ENCODE measurements at regions not wholly inside any gene's neighbourhood (a gene's known extent, or its start where the extent isn't known, plus 50 kb on each side); places are given as distances from the start of the nearest gene placed in this dataset.
A peak's percentile ranks its signal among the peaks of the same experiment; 100 is the strongest.

DNA sequence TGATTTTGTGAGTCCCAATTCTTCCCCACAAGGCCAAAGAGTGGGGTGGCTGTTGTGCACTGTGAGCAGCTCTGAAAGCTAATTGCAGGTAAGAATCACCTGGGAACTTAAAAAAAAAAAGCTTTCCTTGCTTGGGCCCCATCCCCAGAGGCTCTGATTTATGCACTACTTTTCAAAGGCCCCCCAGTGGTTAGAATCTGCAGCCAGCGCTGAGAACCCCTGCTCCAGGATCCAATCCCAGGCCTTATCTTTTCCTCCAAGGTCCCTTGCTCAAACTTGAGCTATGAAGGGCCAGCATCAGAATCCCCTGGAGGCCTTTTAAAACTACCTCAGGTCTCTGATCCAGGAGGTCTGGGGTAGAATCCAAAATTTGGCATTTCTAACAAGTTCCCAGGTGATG lies 156.8 kb downstream of the UXS1 start:
- 94 to 98% (median 95%) methylated on average over 1 of the region's 1 CpG for WGBS, 3 donors
- Histone ChIP-seq H3K4me1 (ENCODE audit: insufficient read depth) (no peaks in the 10 kb centered on the region), H3K4me3 (no peak overlapping the region), H3K36me3 (no peaks in the 10 kb centered on the region), H3K27me3 (no peaks in the 10 kb centered on the region), H3K9me3 (no peaks in the 10 kb centered on the region), H3K27ac (no peak overlapping the region)
- intact Hi-C loops (cut with DNase I), result no loop called here
- no peak for DNase-seq
- TF ChIP-seq EP300 (IDR thresholded peaks at IDR 0.05) (no peak), POLR2A (IDR thresholded peaks at IDR 0.05) (no peak)
- TF ChIP-seq, protein P1, sequence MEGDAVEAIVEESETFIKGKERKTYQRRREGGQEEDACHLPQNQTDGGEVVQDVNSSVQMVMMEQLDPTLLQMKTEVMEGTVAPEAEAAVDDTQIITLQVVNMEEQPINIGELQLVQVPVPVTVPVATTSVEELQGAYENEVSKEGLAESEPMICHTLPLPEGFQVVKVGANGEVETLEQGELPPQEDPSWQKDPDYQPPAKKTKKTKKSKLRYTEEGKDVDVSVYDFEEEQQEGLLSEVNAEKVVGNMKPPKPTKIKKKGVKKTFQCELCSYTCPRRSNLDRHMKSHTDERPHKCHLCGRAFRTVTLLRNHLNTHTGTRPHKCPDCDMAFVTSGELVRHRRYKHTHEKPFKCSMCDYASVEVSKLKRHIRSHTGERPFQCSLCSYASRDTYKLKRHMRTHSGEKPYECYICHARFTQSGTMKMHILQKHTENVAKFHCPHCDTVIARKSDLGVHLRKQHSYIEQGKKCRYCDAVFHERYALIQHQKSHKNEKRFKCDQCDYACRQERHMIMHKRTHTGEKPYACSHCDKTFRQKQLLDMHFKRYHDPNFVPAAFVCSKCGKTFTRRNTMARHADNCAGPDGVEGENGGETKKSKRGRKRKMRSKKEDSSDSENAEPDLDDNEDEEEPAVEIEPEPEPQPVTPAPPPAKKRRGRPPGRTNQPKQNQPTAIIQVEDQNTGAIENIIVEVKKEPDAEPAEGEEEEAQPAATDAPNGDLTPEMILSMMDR (IDR thresholded peaks at IDR 0.05), result no peak

DNA sequence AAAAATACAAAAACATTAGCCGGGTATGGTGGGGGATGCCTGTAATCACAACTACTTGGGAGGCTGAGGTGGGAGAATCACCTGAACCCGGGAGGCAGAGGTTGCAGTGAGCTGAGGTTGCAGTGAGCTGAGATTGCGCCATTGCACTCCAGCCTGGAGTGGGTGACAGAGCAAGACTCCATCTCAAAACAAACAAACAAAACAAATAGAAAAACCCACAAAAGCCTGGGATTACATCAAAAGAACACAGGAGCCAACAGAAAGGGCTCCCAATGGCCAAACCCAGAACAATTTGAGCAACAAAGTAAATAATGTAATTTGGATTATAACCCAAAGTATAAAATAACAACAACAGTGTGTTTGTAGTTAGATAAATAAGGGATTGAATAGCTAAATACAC lies 159.8 kb downstream of the UXS1 start:
- Histone ChIP-seq H3K27me3 (no peaks in the 10 kb centered on the region), H3K4me3 (no peak overlapping the region), H3K4me1 (ENCODE audit: insufficient read depth) (peaks cover 11% of the 10 kb centered on the region), H3K27ac (no peak overlapping the region), H3K36me3 (no peaks in the 10 kb centered on the region), H3K9me3 (no peaks in the 10 kb centered on the region)
- intact Hi-C loops (cut with DNase I), result no loop called here
- DNase-seq, result no peak
- 78 to 89% (median 80%) methylated on average over 3 of the region's 3 CpGs for WGBS, 3 donors
- TF ChIP-seq POLR2A (IDR thresholded peaks at IDR 0.05) (no peak), EP300 (IDR thresholded peaks at IDR 0.05) (no peak)
- TF ChIP-seq, protein P1 (IDR thresholded peaks at IDR 0.05), result no peak

DNA sequence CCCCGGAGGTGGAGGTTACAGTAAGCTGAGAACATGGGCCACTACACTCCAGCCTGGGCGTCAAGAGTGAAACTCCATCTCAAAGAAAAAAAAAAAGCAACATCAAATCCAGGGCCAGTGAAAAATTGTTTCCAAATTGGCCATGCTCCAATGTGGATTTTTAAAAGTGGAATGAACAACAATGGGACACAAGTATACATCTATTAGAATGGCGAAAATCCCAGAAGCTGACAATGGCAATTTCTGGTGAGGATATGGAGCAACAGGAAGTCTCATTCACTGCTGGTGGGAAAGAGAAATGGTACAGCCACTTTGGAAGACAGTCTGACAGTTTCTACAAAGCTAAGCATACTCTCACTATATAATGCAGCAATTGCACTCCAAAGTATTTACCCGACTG lies 161.4 kb downstream of the UXS1 start:
- no peak overlapping the region for H3K27ac ChIP-seq
- peaks cover 11% of the 10 kb centered on the region for H3K4me1 ChIP-seq (ENCODE audit: insufficient read depth)
- no peaks in the 10 kb centered on the region for H3K36me3 ChIP-seq
- 86 to 87% (median 87%) methylated on average over 4 of the region's 4 CpGs for WGBS, 3 donors
- H3K9me3 ChIP-seq, result no peaks in the 10 kb centered on the region
- DNase-seq, result no peak
- intact Hi-C loops (cut with DNase I), result no loop called here
- no peak overlapping the region for H3K4me3 ChIP-seq
- no peaks in the 10 kb centered on the region for H3K27me3 ChIP-seq
- TF ChIP-seq, protein P1 (IDR thresholded peaks at IDR 0.05), result no peak
- no peak for TF ChIP-seq POLR2A (IDR thresholded peaks at IDR 0.05)
- no peak for TF ChIP-seq EP300 (IDR thresholded peaks at IDR 0.05)

DNA sequence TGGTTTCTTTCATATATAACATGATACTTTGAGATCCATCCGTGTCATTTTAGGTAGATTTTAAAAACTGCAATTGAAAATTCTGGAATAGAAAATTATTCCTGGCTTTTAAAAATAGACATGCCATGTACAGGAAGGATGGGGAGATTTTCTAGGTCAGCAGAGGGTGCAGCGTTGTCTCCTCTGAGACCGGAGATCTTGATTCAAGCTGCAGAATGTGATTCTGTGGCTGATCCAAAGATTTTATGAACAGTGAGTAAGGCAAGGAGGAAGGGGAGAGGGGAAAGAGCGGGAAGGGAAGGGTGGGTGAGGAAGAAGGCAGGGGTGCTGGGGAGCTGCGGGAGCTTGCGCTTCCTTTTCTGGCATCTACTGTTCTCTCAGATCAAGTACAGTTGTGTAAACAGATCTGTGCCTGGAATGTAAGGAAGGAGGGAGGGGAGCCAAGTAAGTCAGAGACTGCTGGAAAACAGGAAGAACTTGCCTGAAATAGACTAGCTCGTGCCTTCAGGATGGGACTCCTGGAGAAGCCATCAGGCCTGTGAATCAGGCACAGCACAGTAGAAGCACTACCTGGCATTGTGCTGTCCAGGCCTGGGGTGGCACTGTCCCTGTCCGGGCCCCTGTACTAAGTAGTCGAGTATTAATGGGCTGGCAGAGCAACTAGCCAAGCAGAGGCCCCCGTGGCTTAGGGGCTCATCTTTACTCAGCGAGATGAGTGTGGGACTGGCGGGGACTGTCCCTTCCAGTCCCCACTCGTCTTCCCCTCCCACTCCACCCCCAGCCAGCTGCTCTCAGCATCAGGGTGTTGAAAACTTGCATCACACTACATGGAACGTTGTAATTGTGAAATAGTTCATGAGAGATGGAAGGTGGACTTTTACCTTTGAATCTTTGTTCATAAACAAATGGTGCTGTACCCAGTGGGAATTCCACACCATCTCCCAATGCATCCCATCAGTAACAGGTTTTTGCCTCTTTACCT lies 163.5 kb downstream of the UXS1 start:
- TF ChIP-seq, protein P1 (IDR thresholded peaks at IDR 0.05), result no peak
- TF ChIP-seq POLR2A (IDR thresholded peaks at IDR 0.05), result no peak
- no peak for TF ChIP-seq EP300 (IDR thresholded peaks at IDR 0.05)
- Histone ChIP-seq H3K4me1 (ENCODE audit: insufficient read depth) (peaks cover 13% of the 10 kb centered on the region), H3K27me3 (no peaks in the 10 kb centered on the region), H3K27ac (peak overlapping the region; percentile 21 to 75), H3K36me3 (no peaks in the 10 kb centered on the region), H3K9me3 (no peaks in the 10 kb centered on the region), H3K4me3 (no peak overlapping the region)
- DNase-seq, result peak; percentile 35 to 66 (median 49)
- intact Hi-C loops (cut with DNase I), result no loop called here
- 17 to 21% (median 19%) methylated on average over 14 of the region's 14 CpGs for WGBS, 3 donors
